Skeletal muscle tissue (tissue), 3 donors: ENCODE measurements at regions not wholly inside any gene's neighbourhood (a gene's known extent, or its start where the extent isn't known, plus 50 kb on each side); places are given as distances from the start of the nearest gene placed in this dataset.

ENCODE experiments used
- H3K27ac ChIP-seq: one replicate; pipeline ENCODE4 v1.7.0; 2013; ENCODE audit warnings: mild to moderate bottlenecking, low read depth, low read length, inconsistent platforms
- H3K27me3 ChIP-seq, 3 donors: one replicate each; pipeline ENCODE4 v1.7.0; 2013; ENCODE audit warnings: low read length in 3 of 3; ENCODE audit not compliant: control insufficient read depth in 3 of 3, insufficient read depth in 3 of 3
- H3K36me3 ChIP-seq, 3 donors: one replicate each; pipeline ENCODE4 v1.7.0; 2013; ENCODE audit warnings: low read length in 3 of 3; ENCODE audit not compliant: control insufficient read depth in 3 of 3, insufficient read depth in 3 of 3
- H3K4me1 ChIP-seq, 3 donors: one replicate each; pipeline ENCODE4 v1.7.0; 2013; ENCODE audit warnings: low read length in 3 of 3, mild to moderate bottlenecking in 3 of 3; ENCODE audit not compliant: control insufficient read depth in 3 of 3, insufficient read depth in 3 of 3
- H3K4me3 ChIP-seq, 3 donors: one replicate each; pipeline ENCODE4 v1.7.0; 2013; ENCODE audit warnings: low read length in 3 of 3
- H3K9ac ChIP-seq, 3 donors: one replicate each; pipeline ENCODE4 v1.7.0; 2013; ENCODE audit warnings: low read length in 3 of 3, mild to moderate bottlenecking in 3 of 3, moderate library complexity in 2 of 3, low read depth in 1 of 3
- H3K9me3 ChIP-seq, 3 donors: one replicate each; pipeline ENCODE4 v1.7.0; 2013; ENCODE audit warnings: low read length in 3 of 3; ENCODE audit not compliant: control insufficient read depth in 3 of 3
- donor health status: Osteomylitis.

GRCh38 chr4:32249040-32249439 is 1528.9 kb downstream of the PCDH7 start:
- no peaks in the 10 kb centered on the region for H3K4me1 ChIP-seq
- no peaks in the 10 kb centered on the region for H3K36me3 ChIP-seq
- no peaks in the 10 kb centered on the region for H3K9me3 ChIP-seq
- no peak overlapping the region for H3K27ac ChIP-seq
- H3K9ac ChIP-seq = no peak overlapping the region
- no peak overlapping the region for H3K4me3 ChIP-seq
- no peaks in the 10 kb centered on the region for H3K27me3 ChIP-seq

- no peak overlapping the region for H3K27ac ChIP-seq
- no peak overlapping the region for H3K9ac ChIP-seq
- no peaks in the 10 kb centered on the region for H3K27me3 ChIP-seq
- H3K36me3 ChIP-seq = no peaks in the 10 kb centered on the region
- no peaks in the 10 kb centered on the region for H3K9me3 ChIP-seq
- H3K4me3 ChIP-seq = no peak overlapping the region
- no peaks in the 10 kb centered on the region for H3K4me1 ChIP-seq
Observed at GRCh38 chr4:32251126-32251525, 1531.0 kb downstream of the PCDH7 start.

- Histone ChIP-seq H3K27ac (no peak overlapping the region), H3K4me1 (no peaks in the 10 kb centered on the region), H3K9ac (no peak overlapping the region)
Observed at GRCh38 chr4:32251926-32252325, 1531.8 kb downstream of the PCDH7 start.

GRCh38 chr4:32254216-32254615 is 1534.0 kb downstream of the PCDH7 start:
- Histone ChIP-seq H3K27me3 (no peaks in the 10 kb centered on the region), H3K4me1 (no peaks in the 10 kb centered on the region), H3K4me3 (no peak overlapping the region), H3K9me3 (no peaks in the 10 kb centered on the region), H3K27ac (no peak overlapping the region), H3K36me3 (no peaks in the 10 kb centered on the region), H3K9ac (no peak overlapping the region)

More at GRCh38 chr4:32251926-32252325, 1531.8 kb downstream of the PCDH7 start:
- H3K9me3 ChIP-seq = no peaks in the 10 kb centered on the region
- H3K36me3 ChIP-seq = no peaks in the 10 kb centered on the region
- no peaks in the 10 kb centered on the region for H3K27me3 ChIP-seq
- no peak overlapping the region for H3K4me3 ChIP-seq

GRCh38 chr4:32258986-32259385 is 1538.8 kb downstream of the PCDH7 start:
- Histone ChIP-seq H3K36me3 (no peaks in the 10 kb centered on the region), H3K27me3 (no peaks in the 10 kb centered on the region), H3K4me3 (no peak overlapping the region), H3K9me3 (no peaks in the 10 kb centered on the region), H3K27ac (no peak overlapping the region), H3K9ac (no peak overlapping the region), H3K4me1 (no peaks in the 10 kb centered on the region)

GRCh38 chr4:32261196-32261595 is 1541.0 kb downstream of the PCDH7 start:
- H3K36me3 ChIP-seq = no peaks in the 10 kb centered on the region
- H3K4me1 ChIP-seq = no peaks in the 10 kb centered on the region
- H3K9me3 ChIP-seq = no peaks in the 10 kb centered on the region
- no peak overlapping the region for H3K4me3 ChIP-seq
- H3K9ac ChIP-seq = no peak overlapping the region
- no peak overlapping the region for H3K27ac ChIP-seq
- no peaks in the 10 kb centered on the region for H3K27me3 ChIP-seq

GRCh38 chr4:32268863-32269262 is 1548.7 kb downstream of the PCDH7 start:
- Histone ChIP-seq H3K27me3 (no peaks in the 10 kb centered on the region), H3K27ac (no peak overlapping the region), H3K4me3 (no peak overlapping the region), H3K9ac (no peak overlapping the region), H3K9me3 (no peaks in the 10 kb centered on the region), H3K4me1 (no peaks in the 10 kb centered on the region), H3K36me3 (no peaks in the 10 kb centered on the region)

- no peaks in the 10 kb centered on the region for H3K4me1 ChIP-seq
- H3K9me3 ChIP-seq = no peaks in the 10 kb centered on the region
- H3K9ac ChIP-seq = no peak overlapping the region
- no peaks in the 10 kb centered on the region for H3K36me3 ChIP-seq
- H3K4me3 ChIP-seq = no peak overlapping the region
- no peak overlapping the region for H3K27ac ChIP-seq
- no peaks in the 10 kb centered on the region for H3K27me3 ChIP-seq
Observed at GRCh38 chr4:32290102-32290501, 1569.9 kb downstream of the PCDH7 start.

GRCh38 chr4:32318926-32319325 is 1598.8 kb downstream of the PCDH7 start:
- no peak overlapping the region for H3K9ac ChIP-seq
- H3K9me3 ChIP-seq = no peaks in the 10 kb centered on the region
- no peaks in the 10 kb centered on the region for H3K36me3 ChIP-seq
- no peaks in the 10 kb centered on the region for H3K4me1 ChIP-seq
- no peaks in the 10 kb centered on the region for H3K27me3 ChIP-seq
- no peak overlapping the region for H3K27ac ChIP-seq
- no peak overlapping the region for H3K4me3 ChIP-seq

GRCh38 chr4:32321421-32321820 is 1601.3 kb downstream of the PCDH7 start:
- Histone ChIP-seq H3K4me3 (no peak overlapping the region), H3K4me1 (no peaks in the 10 kb centered on the region), H3K9me3 (no peaks in the 10 kb centered on the region), H3K36me3 (no peaks in the 10 kb centered on the region), H3K27me3 (no peaks in the 10 kb centered on the region), H3K27ac (no peak overlapping the region), H3K9ac (no peak overlapping the region)

- Histone ChIP-seq H3K4me1 (no peaks in the 10 kb centered on the region), H3K27ac (no peak overlapping the region), H3K9me3 (no peaks in the 10 kb centered on the region), H3K36me3 (no peaks in the 10 kb centered on the region), H3K9ac (no peak overlapping the region), H3K4me3 (no peak overlapping the region), H3K27me3 (no peaks in the 10 kb centered on the region)
Observed at GRCh38 chr4:32334759-32335158, 1614.6 kb downstream of the PCDH7 start.
